K562 (cell line): ENCODE measurements at regions not wholly inside any gene's neighbourhood (a gene's known extent, or its start where the extent isn't known, plus 50 kb on each side); places are given as distances from the start of the nearest gene placed in this dataset.

Experiments used
- ATAC-seq: fragments of 200-7000 bp; cut with Tn5 transposase; 3 replicates; pipeline ENCODE4 v1.9.1; 2020; ENCODE audit warnings: moderate library complexity
- BruUV-seq: library from RNA; stranded (reverse); fragments of 400-500 nt; replicated peaks from 2 replicates; lab custom pipeline; 2021; lab: Mats Ljungman, UMichigan
- CTCF ChIA-PET: fragments of 300-600 bp; formaldehyde crosslinking; extraction: SDS; loops from one replicate; lab custom pipeline; 2021; ENCODE audit warnings: low intra/inter-chr PET ratio; lab: Yijun Ruan, JAX
- POLR2A ChIA-PET: fragments of 300-600, 350-650 bp; sonication (Branson Sonifier 250); formaldehyde crosslinking; extraction: SDS; loops from one replicate; lab custom pipeline; 2021; ENCODE audit warnings: antibody characterized with exemption, inconsistent platforms; lab: Yijun Ruan, JAX
- DNase-seq, 4 experiments: peaks; one replicate each; pipeline versions ENCODE4 v3.0.0 to v3.0.0-alpha.2; 2011 to 2018; ENCODE audit warnings: low spot score in 3 of 4, mixed read lengths in 3 of 4; ENCODE audit errors: extremely low read depth in 1 of 4
- FAIRE-seq: peaks from 2 replicates; lab custom pipeline; 2011; peaks lifted over from hg19 to GRCh38; lab: Jason Lieb, UNC
- H2AFZ ChIP-seq: 2 replicates; pipeline ENCODE4 v1.6.0; 2011; ENCODE audit warnings: low read depth, low read length, control low read depth, inconsistent platforms
- H3K27ac ChIP-seq: fragments of 200-600 bp; 3 replicates; pipeline ENCODE4 v1.8.0; 2011; ENCODE audit warnings: low read depth, mild to moderate bottlenecking, control low read depth, inconsistent platforms, low read length, moderate library complexity, mixed read lengths; ENCODE audit errors: extremely low read depth
- H3K27me3 ChIP-seq, 2 experiments: fragments of 300-600 bp in 1 of 2; 2 replicates in 1 of 2; 3 replicates in 1 of 2; pipeline versions ENCODE4 v1.6.0 to v1.8.0; 2011; ENCODE audit warnings: inconsistent platforms in 2 of 2, low read length in 2 of 2, mild to moderate bottlenecking in 1 of 2, mixed read lengths in 1 of 2, moderate library complexity in 1 of 2; ENCODE audit not compliant: control insufficient read depth in 2 of 2, insufficient read depth in 2 of 2
- H3K36me3 ChIP-seq: fragments of 300-600 bp; 3 replicates; pipeline ENCODE4 v1.8.0; 2011; ENCODE audit warnings: mild to moderate bottlenecking, low read length, inconsistent platforms; ENCODE audit not compliant: control insufficient read depth, insufficient read depth
- H3K4me1 ChIP-seq, 2 experiments: fragments of 200-600 bp in 1 of 2; replicated peaks in 1 of 2; 2 replicates in 1 of 2; 3 replicates in 1 of 2; pipeline versions ENCODE4 v1.5.1 to v1.8.0; 2011; ENCODE audit warnings: inconsistent platforms in 2 of 2, low read length in 2 of 2, mild to moderate bottlenecking in 1 of 2, mixed read lengths in 1 of 2, moderate library complexity in 1 of 2; ENCODE audit not compliant: control insufficient read depth in 2 of 2, insufficient read depth in 2 of 2
- H3K4me2 ChIP-seq: 2 replicates; pipeline ENCODE4 v1.6.1; 2011; ENCODE audit warnings: low read length, control low read depth, inconsistent platforms, mixed read lengths; ENCODE audit not compliant: insufficient read depth
- H3K4me3 ChIP-seq: fragments of 200-600 bp; sonication (generic), shearing (Covaris generic); 2 replicates; pipeline ENCODE4 v1.5.1; 2016; ENCODE audit warnings: control low read depth, inconsistent platforms
- H3K79me2 ChIP-seq: fragments of 200-600 bp; 3 replicates; pipeline ENCODE4 v1.8.0; 2011; ENCODE audit warnings: low read length, inconsistent platforms; ENCODE audit not compliant: control insufficient read depth, insufficient read depth
- H3K9ac ChIP-seq, 2 experiments: 2 replicates each; pipeline versions ENCODE4 v1.6.0 to v1.6.1; 2011; ENCODE audit warnings: low read depth in 2 of 2, low read length in 2 of 2, control low read depth in 1 of 2, inconsistent platforms in 1 of 2, mild to moderate bottlenecking in 1 of 2, mixed read lengths in 1 of 2; ENCODE audit not compliant: insufficient read depth in 1 of 2
- H3K9me1 ChIP-seq: one replicate; pipeline ENCODE4 v1.6.0; 2011; ENCODE audit warnings: inconsistent platforms, mild to moderate bottlenecking, low read length, moderate library complexity; ENCODE audit not compliant: control insufficient read depth, insufficient read depth
- H3K9me3 ChIP-seq: replicated peaks from 2 replicates; pipeline ENCODE4 v1.5.1; 2011; ENCODE audit warnings: low read depth, low read length, inconsistent platforms; ENCODE audit not compliant: control insufficient read depth, insufficient read depth
- H4K20me1 ChIP-seq: replicated peaks from 2 replicates; pipeline ENCODE4 v1.6.1; 2011; ENCODE audit warnings: low read length, inconsistent platforms, mixed read lengths; ENCODE audit not compliant: control insufficient read depth, insufficient read depth
- BHLHE40 ChIP-seq: IDR thresholded peaks from 2 replicates; pipeline ENCODE4 v1.6.1; 2011; ENCODE audit warnings: low read length, improper control_type of control experiment
- ERF ChIP-seq: fragments of 450-650 bp; formaldehyde crosslinking; IDR thresholded peaks from 2 replicates; pipeline ENCODE4 v1.4.0; 2020; ENCODE audit warnings: mild to moderate bottlenecking, mixed read lengths
- FIP1L1 ChIP-seq: fragments of 200-400 bp; formaldehyde crosslinking; IDR thresholded peaks from 2 replicates; pipeline ENCODE4 v1.6.1; 2018; ENCODE audit warnings: mild to moderate bottlenecking, low read depth, low read length; ENCODE audit not compliant: poor library complexity, severe bottlenecking
- JUN ChIP-seq, 2 experiments: sonication (generic) in 1 of 2; formaldehyde crosslinking in 1 of 2; IDR thresholded peaks; 2 replicates each; pipeline versions ENCODE4 v1.6.1 to v1.8.0; 2012 to 2022; ENCODE audit warnings: borderline replicate concordance in 2 of 2, mild to moderate bottlenecking in 2 of 2, improper control_type of control experiment in 1 of 2, low read depth in 1 of 2, low read length in 1 of 2, missing genetic modification reagents in 1 of 2
- MAZ ChIP-seq, 2 experiments: fragments of 450-650 bp in 1 of 2; sonication (generic) in 1 of 2; formaldehyde crosslinking; IDR thresholded peaks in 1 of 2; conservative IDR thresholded peaks in 1 of 2; 2 replicates each; pipeline versions ENCODE4 v1.4.0 to v1.5.0; 2020; ENCODE audit warnings: mild to moderate bottlenecking in 1 of 2, missing genetic modification reagents in 1 of 2
- MED1 ChIP-seq: sonication (generic); formaldehyde crosslinking; IDR thresholded peaks from 2 replicates; pipeline ENCODE4 v1.8.1; 2023; ENCODE audit warnings: missing genetic modification reagents, borderline replicate concordance
- RBM14 ChIP-seq: fragments of 200-400 bp; formaldehyde crosslinking; IDR thresholded peaks from 2 replicates; pipeline ENCODE4 v1.6.1; 2018; ENCODE audit warnings: low read depth, mild to moderate bottlenecking, low read length, moderate library complexity, borderline replicate concordance; ENCODE audit not compliant: insufficient read depth
- SUPT5H ChIP-seq: fragments of 450-650 bp; IDR thresholded peaks from 2 replicates; pipeline ENCODE4 v1.6.1; 2016
- ZNF224 ChIP-seq: sonication (generic); formaldehyde crosslinking; IDR thresholded peaks from 2 replicates; pipeline ENCODE4 v1.8.0; 2022; ENCODE audit warnings: mild to moderate bottlenecking, missing genetic modification reagents
- ZNF589 ChIP-seq: fragments of 200-800 bp; sonication (Bioruptor generic); IDR thresholded peaks from 2 replicates; pipeline ENCODE4 v1.6.1; 2016; ENCODE audit warnings: low read depth, missing genetic modification characterization, missing compliant biosample characterization
- WGBS: fragments of 100-300 bp; shearing (Covaris generic); methylation state at CpG from one replicate; pipeline ENCODE4 v1.1.6; 2016; ENCODE audit warnings: low coverage, mixed read lengths; ENCODE audit not compliant: insufficient coverage; ENCODE audit errors: missing lambda C conversion rate; 5-methylcytosine and 5-hydroxymethylcytosine counted together
- in situ Hi-C: fragments of 300-500 bp; cut with MboI; formaldehyde crosslinking; loops from 4 replicates; pipeline ENCODE4 v1.15.0; 2018; ENCODE audit warnings: inconsistent platforms, mixed read lengths
- intact Hi-C: fragments of 100-400 bp; cut with micrococcal nuclease; formaldehyde crosslinking; loops from 2 replicates; pipeline ENCODE4 v1.14.2; 2022
- TF ChIP-seq, protein P1 (sequence below): sonication (generic); formaldehyde crosslinking; IDR thresholded peaks from 2 replicates; pipeline ENCODE4 v1.8.1; 2023; ENCODE audit warnings: mild to moderate bottlenecking, missing genetic modification reagents
- TF ChIP-seq, protein P2 (sequence below): fragments of 450-650 bp; formaldehyde crosslinking; IDR thresholded peaks from 2 replicates; pipeline ENCODE4 v1.4.0; 2022; ENCODE audit warnings: mild to moderate bottlenecking, moderate library complexity
- TF ChIP-seq, protein P3 (sequence below): fragments of 250-450 bp; sonication (Bioruptor Pico); IDR thresholded peaks from 2 replicates; pipeline ENCODE4 v1.8.0; 2022; ENCODE audit warnings: moderate library complexity, mild to moderate bottlenecking, inconsistent platforms
- TF ChIP-seq, protein P4 (sequence below), 2 experiments: fragments of 450-650 bp; IDR thresholded peaks; 2 replicates each; pipeline ENCODE4 v1.6.1; 2016
- TF ChIP-seq, protein P5 (sequence below): sonication (generic); formaldehyde crosslinking; IDR thresholded peaks from 2 replicates; pipeline ENCODE4 v1.8.0; 2023; ENCODE audit warnings: mild to moderate bottlenecking, missing genetic modification reagents

DNA sequence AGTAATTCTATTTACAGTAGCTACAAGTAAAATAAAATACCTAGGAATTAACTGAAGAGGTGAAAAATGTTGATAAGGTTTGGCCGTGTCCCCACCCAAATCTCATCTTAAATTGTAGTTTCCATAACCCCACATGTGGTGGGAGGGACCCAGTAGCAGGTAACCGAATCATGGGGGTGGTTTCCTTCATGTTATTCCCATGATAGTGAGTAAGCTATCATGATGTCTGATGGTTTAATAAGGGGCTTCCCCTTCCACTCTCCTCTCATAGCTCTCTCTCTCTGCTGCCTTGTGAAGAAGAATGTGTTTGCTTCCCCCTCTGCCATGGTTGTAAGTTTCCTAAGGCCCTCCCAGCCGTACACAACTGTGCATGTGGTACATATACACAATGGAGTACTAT, 1170.7 kb downstream of the BCL11B start (continued):
- TF ChIP-seq, protein P1, sequence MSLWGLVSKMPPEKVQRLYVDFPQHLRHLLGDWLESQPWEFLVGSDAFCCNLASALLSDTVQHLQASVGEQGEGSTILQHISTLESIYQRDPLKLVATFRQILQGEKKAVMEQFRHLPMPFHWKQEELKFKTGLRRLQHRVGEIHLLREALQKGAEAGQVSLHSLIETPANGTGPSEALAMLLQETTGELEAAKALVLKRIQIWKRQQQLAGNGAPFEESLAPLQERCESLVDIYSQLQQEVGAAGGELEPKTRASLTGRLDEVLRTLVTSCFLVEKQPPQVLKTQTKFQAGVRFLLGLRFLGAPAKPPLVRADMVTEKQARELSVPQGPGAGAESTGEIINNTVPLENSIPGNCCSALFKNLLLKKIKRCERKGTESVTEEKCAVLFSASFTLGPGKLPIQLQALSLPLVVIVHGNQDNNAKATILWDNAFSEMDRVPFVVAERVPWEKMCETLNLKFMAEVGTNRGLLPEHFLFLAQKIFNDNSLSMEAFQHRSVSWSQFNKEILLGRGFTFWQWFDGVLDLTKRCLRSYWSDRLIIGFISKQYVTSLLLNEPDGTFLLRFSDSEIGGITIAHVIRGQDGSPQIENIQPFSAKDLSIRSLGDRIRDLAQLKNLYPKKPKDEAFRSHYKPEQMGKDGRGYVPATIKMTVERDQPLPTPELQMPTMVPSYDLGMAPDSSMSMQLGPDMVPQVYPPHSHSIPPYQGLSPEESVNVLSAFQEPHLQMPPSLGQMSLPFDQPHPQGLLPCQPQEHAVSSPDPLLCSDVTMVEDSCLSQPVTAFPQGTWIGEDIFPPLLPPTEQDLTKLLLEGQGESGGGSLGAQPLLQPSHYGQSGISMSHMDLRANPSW = no peak
- TF ChIP-seq, protein P2, sequence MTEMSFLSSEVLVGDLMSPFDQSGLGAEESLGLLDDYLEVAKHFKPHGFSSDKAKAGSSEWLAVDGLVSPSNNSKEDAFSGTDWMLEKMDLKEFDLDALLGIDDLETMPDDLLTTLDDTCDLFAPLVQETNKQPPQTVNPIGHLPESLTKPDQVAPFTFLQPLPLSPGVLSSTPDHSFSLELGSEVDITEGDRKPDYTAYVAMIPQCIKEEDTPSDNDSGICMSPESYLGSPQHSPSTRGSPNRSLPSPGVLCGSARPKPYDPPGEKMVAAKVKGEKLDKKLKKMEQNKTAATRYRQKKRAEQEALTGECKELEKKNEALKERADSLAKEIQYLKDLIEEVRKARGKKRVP (CRISPR knock-in tag) = no peak
- TF ChIP-seq JUN (IDR thresholded peaks at IDR 0.05; ENCODE audit: borderline replicate concordance, low read depth, low read length) = no peak
- TF ChIP-seq JUN (CRISPR knock-in tag; IDR thresholded peaks at IDR 0.05; ENCODE audit: borderline replicate concordance) = no peak
- TF ChIP-seq SUPT5H = no peak
- TF ChIP-seq RBM14 = no peak

DNA sequence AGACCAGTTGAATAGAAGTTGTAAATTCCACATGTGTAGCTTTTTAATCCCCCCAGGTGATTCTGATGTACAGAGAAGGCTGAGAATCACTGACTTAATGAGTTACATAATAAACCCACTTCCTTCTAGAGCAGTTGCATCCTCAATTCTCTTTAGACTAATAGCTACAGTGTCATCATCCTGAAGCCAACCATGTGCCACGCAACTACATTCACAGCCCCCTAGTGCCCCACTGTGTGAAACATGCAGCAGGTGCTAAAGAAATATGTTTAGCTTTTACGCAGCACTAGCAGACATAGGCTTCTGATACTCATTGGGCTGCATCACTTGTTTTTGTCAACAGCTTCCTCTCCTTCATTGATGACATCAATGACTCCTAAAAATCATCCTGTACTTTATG, 1168.3 kb downstream of the BCL11B start:
- H3K9ac ChIP-seq = no peak overlapping the region
- no peak overlapping the region for H3K4me2 ChIP-seq
- no peaks in the 10 kb centered on the region for H3K9me3 ChIP-seq
- FAIRE-seq (no peak), ATAC-seq (no peak), DNase-seq (no peak)
- no peak overlapping the region for H3K27ac ChIP-seq
- intact Hi-C loops = no loop called here
- CTCF ChIA-PET = no interaction called here
- no peak overlapping the region for H3K4me3 ChIP-seq
- no TSS peak for BruUV-seq
- in situ Hi-C loops = no loop called here
- H3K4me1 ChIP-seq = no peaks in the 10 kb centered on the region
- no peaks in the 10 kb centered on the region for H3K36me3 ChIP-seq
- no peaks in the 10 kb centered on the region for H4K20me1 ChIP-seq
- H3K27me3 ChIP-seq = no peaks in the 10 kb centered on the region
- H2AFZ ChIP-seq = no peak overlapping the region
- 0% methylated on average over 2 of the region's 2 CpGs for WGBS
- POLR2A ChIA-PET = no interaction called here
- H3K79me2 ChIP-seq = no peaks in the 10 kb centered on the region
- no peaks in the 10 kb centered on the region for H3K9me1 ChIP-seq
- TF ChIP-seq, protein P3, sequence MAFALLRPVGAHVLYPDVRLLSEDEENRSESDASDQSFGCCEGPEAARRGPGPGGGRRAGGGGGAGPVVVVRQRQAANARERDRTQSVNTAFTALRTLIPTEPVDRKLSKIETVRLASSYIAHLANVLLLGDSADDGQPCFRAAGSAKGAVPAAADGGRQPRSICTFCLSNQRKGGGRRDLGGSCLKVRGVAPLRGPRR (CRISPR knock-in tag) = no peak
- TF ChIP-seq, protein P4, sequence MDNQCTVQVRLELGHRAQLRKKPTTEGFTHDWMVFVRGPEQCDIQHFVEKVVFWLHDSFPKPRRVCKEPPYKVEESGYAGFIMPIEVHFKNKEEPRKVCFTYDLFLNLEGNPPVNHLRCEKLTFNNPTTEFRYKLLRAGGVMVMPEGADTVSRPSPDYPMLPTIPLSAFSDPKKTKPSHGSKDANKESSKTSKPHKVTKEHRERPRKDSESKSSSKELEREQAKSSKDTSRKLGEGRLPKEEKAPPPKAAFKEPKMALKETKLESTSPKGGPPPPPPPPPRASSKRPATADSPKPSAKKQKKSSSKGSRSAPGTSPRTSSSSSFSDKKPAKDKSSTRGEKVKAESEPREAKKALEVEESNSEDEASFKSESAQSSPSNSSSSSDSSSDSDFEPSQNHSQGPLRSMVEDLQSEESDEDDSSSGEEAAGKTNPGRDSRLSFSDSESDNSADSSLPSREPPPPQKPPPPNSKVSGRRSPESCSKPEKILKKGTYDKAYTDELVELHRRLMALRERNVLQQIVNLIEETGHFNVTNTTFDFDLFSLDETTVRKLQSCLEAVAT (IDR thresholded peaks at IDR 0.05) = no peak
- TF ChIP-seq ZNF224 (CRISPR knock-in tag) = no peak
- TF ChIP-seq ERF (CRISPR knock-in tag) = no peak
- TF ChIP-seq, protein P5, sequence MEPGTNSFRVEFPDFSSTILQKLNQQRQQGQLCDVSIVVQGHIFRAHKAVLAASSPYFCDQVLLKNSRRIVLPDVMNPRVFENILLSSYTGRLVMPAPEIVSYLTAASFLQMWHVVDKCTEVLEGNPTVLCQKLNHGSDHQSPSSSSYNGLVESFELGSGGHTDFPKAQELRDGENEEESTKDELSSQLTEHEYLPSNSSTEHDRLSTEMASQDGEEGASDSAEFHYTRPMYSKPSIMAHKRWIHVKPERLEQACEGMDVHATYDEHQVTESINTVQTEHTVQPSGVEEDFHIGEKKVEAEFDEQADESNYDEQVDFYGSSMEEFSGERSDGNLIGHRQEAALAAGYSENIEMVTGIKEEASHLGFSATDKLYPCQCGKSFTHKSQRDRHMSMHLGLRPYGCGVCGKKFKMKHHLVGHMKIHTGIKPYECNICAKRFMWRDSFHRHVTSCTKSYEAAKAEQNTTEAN (CRISPR knock-in tag) = no peak
- no peak for TF ChIP-seq FIP1L1
- TF ChIP-seq ZNF589 (CRISPR knock-in tag) = no peak
- TF ChIP-seq MAZ (CRISPR knock-in tag; conservative IDR thresholded peaks at IDR 0.05 in 1 of 2, IDR thresholded peaks at IDR 0.05 in 1 of 2) = no peak
- no peak for TF ChIP-seq BHLHE40
- TF ChIP-seq MED1 (CRISPR knock-in tag) = no peak
